ENCODE measurements at regions not wholly inside any gene's neighbourhood (a gene's known extent, or its start where the extent isn't known, plus 50 kb on each side); places are given as distances from the start of the nearest gene placed in this dataset.

- DNase-seq = no peak
These were observed 50.5 kb downstream of the RGS12 start for GRCh38 chr4:3343358-3343757.

GRCh38 chr4:3344104-3344503 lies 51.3 kb downstream of the RGS12 start:
- DNase-seq = no peak

GRCh38 chr4:3344596-3344995 lies 51.8 kb downstream of the RGS12 start:
- DNase-seq = no peak

GRCh38 chr4:3345384-3345783 lies 52.6 kb downstream of the RGS12 start:
- no peak for DNase-seq

GRCh38 chr4:3346146-3346545 lies 53.3 kb downstream of the RGS12 start:
- DNase-seq = peak; percentile 88

- DNase-seq = no peak
These were observed 55.0 kb downstream of the RGS12 start for GRCh38 chr4:3347871-3348270.

GRCh38 chr4:3348621-3349020 lies 55.8 kb downstream of the RGS12 start:
- no peak for DNase-seq

GRCh38 chr4:3349116-3349515 lies 56.3 kb downstream of the RGS12 start:
- no peak for DNase-seq

- no peak for DNase-seq
These were observed 59.2 kb downstream of the RGS12 start for GRCh38 chr4:3351997-3352396.

GRCh38 chr4:3352505-3352904 lies 59.7 kb downstream of the RGS12 start:
- DNase-seq = no peak

- no peak for DNase-seq
These were observed 60.2 kb downstream of the RGS12 start for GRCh38 chr4:3352941-3353594.

- no peak for DNase-seq
These were observed 61.1 kb downstream of the RGS12 start for GRCh38 chr4:3353752-3354454.

- no peak for DNase-seq
These were observed 61.6 kb downstream of the RGS12 start for GRCh38 chr4:3354455-3354811.

GRCh38 chr4:3355266-3355748 lies 62.5 kb downstream of the RGS12 start:
- DNase-seq = no peak

GRCh38 chr4:3358656-3359055 lies 65.8 kb downstream of the RGS12 start:
- peak; percentile 61 for DNase-seq

GRCh38 chr4:3360777-3361176 lies 68.0 kb downstream of the RGS12 start:
- no peak for DNase-seq

- no peak for DNase-seq
These were observed 68.6 kb downstream of the RGS12 start for GRCh38 chr4:3361406-3361805.

- DNase-seq = no peak
These were observed 69.1 kb downstream of the RGS12 start for GRCh38 chr4:3361896-3362295.

- DNase-seq = no peak
These were observed 69.8 kb downstream of the RGS12 start for GRCh38 chr4:3362431-3363287.

GRCh38 chr4:3363411-3364141 lies 70.8 kb downstream of the RGS12 start:
- DNase-seq = no peak

- no peak for DNase-seq
These were observed 71.4 kb downstream of the RGS12 start for GRCh38 chr4:3364199-3364598.

GRCh38 chr4:3364634-3365314 lies 72.0 kb downstream of the RGS12 start:
- no peak for DNase-seq

Data from OCI-M1 (cell line).